ENCODE measurements at regions not wholly inside any gene's neighbourhood (a gene's known extent, or its start where the extent isn't known, plus 50 kb on each side); places are given as distances from the start of the nearest gene placed in this dataset.

DNA sequence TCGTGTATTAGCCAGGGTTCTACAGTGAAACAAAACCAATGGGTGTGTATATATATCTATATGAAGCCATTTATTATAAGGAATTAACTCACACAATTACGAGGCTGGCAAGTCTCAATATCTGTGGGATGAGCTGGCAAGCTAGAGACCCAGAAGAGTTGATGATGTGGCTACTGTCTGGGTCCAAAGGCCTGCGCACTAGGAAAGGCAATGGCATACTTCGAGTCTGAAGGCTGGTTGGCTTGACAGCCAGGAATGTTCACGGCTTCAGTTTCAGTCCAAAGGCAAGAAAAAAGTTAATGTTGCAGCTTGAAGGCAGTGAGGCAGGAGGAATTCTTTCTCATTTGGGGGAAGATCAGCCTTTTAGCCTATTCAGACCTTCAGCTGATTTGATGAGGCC is 893.3 kb upstream of the LRFN5 start:
- H3K27me3 ChIP-seq, result no peaks in the 10 kb centered on the region
- TF ChIP-seq CTCF (IDR thresholded peaks at IDR 0.05) (no peak), POLR2A (IDR thresholded peaks at IDR 0.05) (no peak)
- no peaks in the 10 kb centered on the region for H3K36me3 ChIP-seq
- H3K4me3 ChIP-seq, result no peak overlapping the region
- intact Hi-C loops (cut with DNase I), result no loop called here
- peaks cover 0 to 10% (median 0%) of the 10 kb centered on the region in 3 donors for H3K9me3 ChIP-seq
- H3K27ac ChIP-seq, result no peak overlapping the region
- no peak for DNase-seq
- 58 to 59% methylated on average over 5 of the region's 5 CpGs for WGBS, 2 donors
- no peaks in the 10 kb centered on the region for H3K4me1 ChIP-seq

GRCh38 chr14:40697231-40697630 is 909.4 kb upstream of the LRFN5 start:
- no peaks in the 10 kb centered on the region for H3K27me3 ChIP-seq
- no peak for DNase-seq
- intact Hi-C loops (cut with DNase I), result no loop called here
- 38 to 63% methylated on average over 1 of the region's 1 CpG for WGBS, 2 donors
- TF ChIP-seq CTCF (IDR thresholded peaks at IDR 0.05) (no peak), POLR2A (IDR thresholded peaks at IDR 0.05) (no peak)
- no peak overlapping the region for H3K4me3 ChIP-seq
- no peaks in the 10 kb centered on the region for H3K36me3 ChIP-seq
- H3K4me1 ChIP-seq, result no peaks in the 10 kb centered on the region
- H3K9me3 ChIP-seq, result no peaks in the 10 kb centered on the region
- no peak overlapping the region for H3K27ac ChIP-seq

- WGBS, 2 donors, result 67 to 97% methylated on average over 3 of the region's 3 CpGs
- Histone ChIP-seq H3K9me3 (no peaks in the 10 kb centered on the region), H3K36me3 (no peaks in the 10 kb centered on the region), H3K4me1 (no peaks in the 10 kb centered on the region), H3K27ac (no peak overlapping the region), H3K27me3 (no peaks in the 10 kb centered on the region), H3K4me3 (no peak overlapping the region)
- TF ChIP-seq CTCF (IDR thresholded peaks at IDR 0.05) (no peak), POLR2A (IDR thresholded peaks at IDR 0.05) (no peak)
- intact Hi-C loops (cut with DNase I), result no loop called here
- DNase-seq, result no peak
These were observed 912.7 kb upstream of the LRFN5 start for GRCh38 chr14:40694023-40694422.

DNA sequence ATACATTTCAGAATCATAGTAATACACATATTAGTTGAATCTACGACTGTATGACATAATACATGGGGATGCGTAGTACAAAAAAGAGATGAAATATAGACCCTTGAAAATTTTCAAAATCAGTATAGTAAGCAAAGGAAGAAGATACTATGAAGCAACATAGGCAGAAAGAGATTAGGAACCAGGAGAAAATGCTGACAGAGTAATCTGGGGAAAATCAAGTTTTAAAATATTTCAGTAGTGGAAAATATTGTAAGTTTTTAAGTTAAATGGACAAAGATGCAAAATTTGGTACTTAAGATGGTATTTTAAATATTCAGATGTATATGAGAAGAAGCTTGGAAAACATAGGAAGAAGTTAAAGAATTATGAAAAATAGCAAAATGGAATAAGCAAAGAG is 915.6 kb upstream of the LRFN5 start:
- H3K27me3 ChIP-seq, result no peaks in the 10 kb centered on the region
- no peak for TF ChIP-seq CTCF (IDR thresholded peaks at IDR 0.05)
- no peak for TF ChIP-seq POLR2A (IDR thresholded peaks at IDR 0.05)
- no peak for DNase-seq
- no peak overlapping the region for H3K27ac ChIP-seq
- no peaks in the 10 kb centered on the region for H3K9me3 ChIP-seq
- H3K4me3 ChIP-seq, result no peak overlapping the region
- no peaks in the 10 kb centered on the region for H3K36me3 ChIP-seq
- WGBS, 2 donors, result 86 to 90% methylated on average over 2 of the region's 2 CpGs
- intact Hi-C loops (cut with DNase I), result no loop called here
- no peaks in the 10 kb centered on the region for H3K4me1 ChIP-seq

GRCh38 chr14:40685764-40686163 is 920.9 kb upstream of the LRFN5 start:
- Histone ChIP-seq H3K4me3 (no peak overlapping the region), H3K27ac (no peak overlapping the region), H3K4me1 (no peaks in the 10 kb centered on the region), H3K36me3 (no peaks in the 10 kb centered on the region), H3K9me3 (peaks cover 0 to 5% (median 0%) of the 10 kb centered on the region in 3 donors), H3K27me3 (no peaks in the 10 kb centered on the region)
- no peak for DNase-seq
- TF ChIP-seq POLR2A (IDR thresholded peaks at IDR 0.05) (no peak), CTCF (IDR thresholded peaks at IDR 0.05) (no peak)
- intact Hi-C loops (cut with DNase I), result no loop called here
- WGBS, 2 donors, result 71 to 85% methylated on average over 1 of the region's 1 CpG
